Mesothelial cell of epicardium (in vitro differentiated cells): ENCODE measurements at regions not wholly inside any gene's neighbourhood (a gene's known extent, or its start where the extent isn't known, plus 50 kb on each side); places are given as distances from the start of the nearest gene placed in this dataset.

Experiments used
- DNase-seq, 2 experiments: peaks; one replicate each; pipeline ENCODE4 v3.0.0; 2021; ENCODE audit warnings: low spot score in 2 of 2; ENCODE audit not compliant: unreplicated experiment in 2 of 2
- H3K27ac Mint-ChIP-seq: 2 replicates; pipeline ENCODE4 v1.8.0; 2021; ENCODE audit warnings: mixed read lengths
- H3K27me3 Mint-ChIP-seq: 2 replicates; pipeline ENCODE4 v1.8.0; 2021; ENCODE audit warnings: low read depth, mixed read lengths
- H3K36me3 Mint-ChIP-seq: 2 replicates; pipeline ENCODE4 v1.8.0; 2021; ENCODE audit warnings: mixed read lengths
- H3K4me1 Mint-ChIP-seq: 2 replicates; pipeline ENCODE4 v1.8.0; 2021; ENCODE audit warnings: mixed read lengths
- H3K4me3 Mint-ChIP-seq: 2 replicates; pipeline ENCODE4 v1.8.0; 2021; ENCODE audit warnings: mild to moderate bottlenecking, moderate library complexity, mixed read lengths
- H3K9me3 Mint-ChIP-seq: 2 replicates; pipeline ENCODE4 v1.8.0; 2021; ENCODE audit warnings: mixed read lengths
- TF ChIP-seq, protein P1 (sequence below): fragments of 200-600 bp; sonication (generic); IDR thresholded peaks from one replicate; pipeline ENCODE4 v1.5.0; 2021; ENCODE audit warnings: antibody characterized with exemption; ENCODE audit not compliant: unreplicated experiment

DNA sequence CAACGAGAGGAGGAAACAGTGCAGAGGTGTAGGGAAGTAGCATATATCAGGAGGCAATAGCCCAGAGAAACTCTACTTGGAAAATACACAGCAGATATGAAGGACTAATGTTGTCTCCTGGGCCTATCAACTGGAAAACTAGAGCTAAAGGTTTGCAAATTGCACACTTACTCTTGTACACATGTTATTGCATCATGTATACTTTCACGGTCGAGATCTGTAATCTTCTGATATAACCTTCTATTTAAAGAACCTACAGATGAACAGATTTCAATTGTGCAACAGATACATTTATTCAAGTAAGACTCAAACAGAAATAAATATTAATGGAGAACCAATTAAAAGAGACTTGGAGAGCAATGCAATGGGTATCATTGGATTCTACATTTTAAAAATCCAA lies 256.3 kb upstream of the TMEM161B start:
- Mint-ChIP-seq H3K4me1 (no peaks in the 10 kb centered on the region), H3K36me3 (no peaks in the 10 kb centered on the region), H3K9me3 (no peaks in the 10 kb centered on the region), H3K27me3 (no peaks in the 10 kb centered on the region), H3K27ac (no peak overlapping the region), H3K4me3 (no peak overlapping the region)
- TF ChIP-seq, protein P1, sequence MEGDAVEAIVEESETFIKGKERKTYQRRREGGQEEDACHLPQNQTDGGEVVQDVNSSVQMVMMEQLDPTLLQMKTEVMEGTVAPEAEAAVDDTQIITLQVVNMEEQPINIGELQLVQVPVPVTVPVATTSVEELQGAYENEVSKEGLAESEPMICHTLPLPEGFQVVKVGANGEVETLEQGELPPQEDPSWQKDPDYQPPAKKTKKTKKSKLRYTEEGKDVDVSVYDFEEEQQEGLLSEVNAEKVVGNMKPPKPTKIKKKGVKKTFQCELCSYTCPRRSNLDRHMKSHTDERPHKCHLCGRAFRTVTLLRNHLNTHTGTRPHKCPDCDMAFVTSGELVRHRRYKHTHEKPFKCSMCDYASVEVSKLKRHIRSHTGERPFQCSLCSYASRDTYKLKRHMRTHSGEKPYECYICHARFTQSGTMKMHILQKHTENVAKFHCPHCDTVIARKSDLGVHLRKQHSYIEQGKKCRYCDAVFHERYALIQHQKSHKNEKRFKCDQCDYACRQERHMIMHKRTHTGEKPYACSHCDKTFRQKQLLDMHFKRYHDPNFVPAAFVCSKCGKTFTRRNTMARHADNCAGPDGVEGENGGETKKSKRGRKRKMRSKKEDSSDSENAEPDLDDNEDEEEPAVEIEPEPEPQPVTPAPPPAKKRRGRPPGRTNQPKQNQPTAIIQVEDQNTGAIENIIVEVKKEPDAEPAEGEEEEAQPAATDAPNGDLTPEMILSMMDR, result no peak
- no peak for DNase-seq

DNA sequence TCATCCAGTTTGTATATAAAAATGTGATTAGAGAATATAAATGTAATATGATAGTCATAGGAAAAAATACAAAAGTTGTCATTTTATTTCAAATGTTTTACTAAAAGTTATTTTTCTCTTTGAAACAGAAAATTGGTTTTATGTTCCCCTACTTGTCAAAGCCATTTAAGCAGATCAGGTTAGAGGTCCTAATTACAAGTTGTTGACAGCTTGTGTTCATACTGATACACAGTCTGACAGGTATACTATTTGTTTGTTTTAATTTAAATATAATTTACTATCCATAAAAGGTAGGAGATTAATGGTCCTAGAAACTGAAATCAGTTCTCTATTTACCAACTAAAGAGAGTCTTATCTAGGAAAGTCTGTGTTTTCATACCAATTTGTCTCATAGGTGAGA lies 250.4 kb upstream of the TMEM161B start:
- H3K4me3 Mint-ChIP-seq, result no peak overlapping the region
- H3K4me1 Mint-ChIP-seq, result no peaks in the 10 kb centered on the region
- no peaks in the 10 kb centered on the region for H3K27me3 Mint-ChIP-seq
- TF ChIP-seq, protein P1, result no peak
- H3K36me3 Mint-ChIP-seq, result no peaks in the 10 kb centered on the region
- no peaks in the 10 kb centered on the region for H3K9me3 Mint-ChIP-seq
- no peak overlapping the region for H3K27ac Mint-ChIP-seq
- DNase-seq, result no peak

DNA sequence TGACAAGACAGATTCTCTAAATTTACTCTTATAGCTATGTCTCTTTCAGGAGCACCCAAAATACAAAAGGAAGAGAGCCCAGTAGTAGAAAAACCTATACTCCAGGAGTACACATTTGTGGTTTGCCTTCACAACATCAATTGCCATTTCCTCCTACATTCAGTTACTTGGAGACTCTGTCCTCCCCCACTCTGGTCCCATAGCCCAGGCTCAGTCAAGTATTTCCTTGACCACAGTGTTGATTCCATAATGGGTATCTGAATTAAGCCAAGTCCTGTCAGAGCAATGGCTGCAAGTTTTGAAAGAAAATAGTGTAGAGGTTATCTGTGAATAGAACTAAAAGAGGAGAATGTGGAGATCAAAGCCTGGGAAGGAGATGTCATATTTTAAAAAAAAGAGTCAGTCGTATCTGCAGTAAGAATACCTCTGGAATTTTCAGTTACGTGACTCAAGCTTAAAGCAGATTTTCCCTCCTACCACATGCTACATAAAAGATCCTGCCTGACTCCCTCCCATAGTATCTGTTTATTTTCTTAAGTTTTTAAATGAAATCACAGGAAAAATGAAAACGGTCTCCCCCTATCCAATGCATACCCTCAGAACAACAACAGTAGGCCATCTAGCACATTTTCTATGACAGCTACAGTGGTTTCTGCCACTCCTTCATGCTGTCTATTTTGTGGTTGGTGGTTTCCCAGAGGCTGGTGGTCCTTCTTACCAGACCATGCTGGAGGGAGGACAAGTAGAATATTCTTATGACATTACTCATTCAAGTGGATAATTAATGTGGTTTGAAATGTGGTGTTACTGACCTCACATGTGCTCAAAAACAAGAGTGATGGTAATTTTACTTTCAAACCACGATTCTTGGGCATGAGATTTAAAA lies 249.7 kb upstream of the TMEM161B start:
- DNase-seq, result no peak
- TF ChIP-seq, protein P1, result no peak
- H3K27me3 Mint-ChIP-seq, result no peaks in the 10 kb centered on the region
- no peaks in the 10 kb centered on the region for H3K9me3 Mint-ChIP-seq
- H3K4me1 Mint-ChIP-seq, result no peaks in the 10 kb centered on the region
- no peaks in the 10 kb centered on the region for H3K36me3 Mint-ChIP-seq
- H3K27ac Mint-ChIP-seq, result no peak overlapping the region
- H3K4me3 Mint-ChIP-seq, result no peak overlapping the region

DNA sequence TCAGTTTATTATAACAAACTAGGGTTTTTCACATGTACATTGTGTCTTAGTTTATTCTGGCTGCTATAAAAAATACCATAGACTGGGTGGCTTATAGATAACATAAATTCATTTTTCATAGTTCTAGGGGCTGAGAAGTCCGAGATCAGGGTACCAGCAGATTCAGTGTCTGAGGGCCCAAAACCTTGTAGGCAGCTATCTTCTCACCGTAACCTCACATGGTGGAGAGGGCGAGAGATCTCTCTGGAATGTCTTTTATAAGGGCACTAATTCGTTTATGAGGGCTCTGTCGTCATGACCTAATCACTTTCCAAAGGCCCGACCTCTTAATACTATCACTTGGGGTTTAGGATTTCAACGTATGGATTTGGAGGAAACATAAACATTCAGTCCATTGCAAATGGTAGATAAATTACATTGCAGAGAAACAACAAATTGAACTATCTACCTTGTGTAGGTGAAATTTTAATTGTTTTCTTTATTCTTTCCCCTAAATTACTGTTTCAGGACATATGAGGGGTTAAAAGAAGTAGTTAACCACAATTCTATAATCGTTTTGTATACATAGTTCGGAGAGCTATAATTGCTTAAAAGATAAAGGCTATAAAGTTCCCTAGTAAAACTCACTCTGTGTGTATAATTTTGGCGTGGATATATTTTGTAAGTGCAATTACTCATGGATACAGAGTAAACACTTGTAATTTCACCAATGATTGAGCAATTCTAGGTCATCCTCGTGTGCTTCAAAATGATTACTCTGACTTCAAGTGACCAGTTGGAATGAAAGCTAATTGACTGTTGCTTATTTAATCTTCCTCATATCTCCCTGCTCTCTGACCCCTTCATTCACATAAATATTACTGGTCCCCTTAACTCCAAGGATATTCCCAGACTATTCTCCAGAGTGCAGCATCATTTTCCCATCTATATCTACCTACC lies 247.5 kb upstream of the TMEM161B start:
- Mint-ChIP-seq H3K36me3 (no peaks in the 10 kb centered on the region), H3K4me3 (no peak overlapping the region), H3K27me3 (no peaks in the 10 kb centered on the region), H3K27ac (no peak overlapping the region), H3K4me1 (no peaks in the 10 kb centered on the region), H3K9me3 (no peaks in the 10 kb centered on the region)
- no peak for DNase-seq
- TF ChIP-seq, protein P1, result no peak

DNA sequence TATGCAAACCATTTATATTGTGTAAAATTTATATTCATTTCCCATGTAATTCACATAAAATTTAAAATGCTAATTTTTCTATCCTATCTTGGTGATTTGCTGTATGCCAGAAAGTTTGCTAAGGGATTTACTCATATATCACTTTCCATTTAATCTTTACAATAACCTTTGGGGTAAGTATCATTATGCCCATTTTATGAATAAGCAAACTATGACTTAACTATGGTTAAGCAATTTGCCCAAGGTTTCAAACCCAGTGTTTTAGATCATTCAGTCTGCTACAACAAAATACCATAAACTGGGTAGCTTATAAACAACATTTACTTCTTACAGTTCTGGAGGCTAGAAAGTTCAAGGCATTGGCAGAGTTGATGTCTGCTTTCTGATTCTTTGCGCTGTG lies 246.4 kb upstream of the TMEM161B start:
- Mint-ChIP-seq H3K36me3 (no peaks in the 10 kb centered on the region), H3K4me1 (no peaks in the 10 kb centered on the region), H3K4me3 (no peak overlapping the region), H3K9me3 (no peaks in the 10 kb centered on the region), H3K27ac (no peak overlapping the region), H3K27me3 (no peaks in the 10 kb centered on the region)
- TF ChIP-seq, protein P1, result no peak
- no peak for DNase-seq
